Sigmoid colon (tissue), 4 donors: ENCODE measurements at regions not wholly inside any gene's neighbourhood (a gene's known extent, or its start where the extent isn't known, plus 50 kb on each side); places are given as distances from the start of the nearest gene placed in this dataset.

ENCODE experiments used
- EP300 ChIP-seq, 4 donors: sonication (generic); formaldehyde crosslinking; IDR thresholded peaks; one replicate each; pipeline ENCODE4 v1.6.1; 2017; ENCODE audit warnings: antibody characterized with exemption in 4 of 4
- POLR2A ChIP-seq, 2 donors: fragments of 450-650 bp; IDR thresholded peaks; one replicate each; pipeline ENCODE4 v1.6.1; 2016; ENCODE audit warnings: antibody characterized with exemption in 2 of 2, mild to moderate bottlenecking in 2 of 2, moderate library complexity in 2 of 2
- TF ChIP-seq, protein P1 (sequence below), 4 experiments: fragments of 450-650 bp in 3 of 4; fragments of 200-600 bp in 1 of 4; IDR thresholded peaks; one replicate each; pipeline ENCODE4 v1.5.1; 2016 to 2019; ENCODE audit warnings: antibody characterized with exemption in 4 of 4, mild to moderate bottlenecking in 3 of 4, moderate library complexity in 2 of 4

DNA sequence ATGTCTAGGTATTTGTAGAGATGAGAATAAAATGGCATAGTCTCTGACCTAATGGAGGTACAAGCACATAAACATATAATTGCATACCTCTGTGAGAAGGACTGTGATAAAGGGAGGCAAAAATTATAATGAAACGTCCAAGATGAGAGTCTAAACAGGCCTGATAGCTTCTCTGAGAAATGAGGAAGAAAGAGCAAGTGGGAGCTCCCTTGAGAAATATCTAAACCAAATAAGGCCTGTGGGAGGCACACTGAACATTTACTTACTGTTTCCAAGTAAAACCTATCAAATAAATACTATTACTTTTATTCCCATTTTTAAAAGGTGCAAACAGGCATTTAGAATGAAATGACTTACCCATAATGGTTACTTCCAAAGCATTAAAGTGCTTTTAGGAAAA, 125.6 kb upstream of the PAPPA start:
- TF ChIP-seq, protein P1, sequence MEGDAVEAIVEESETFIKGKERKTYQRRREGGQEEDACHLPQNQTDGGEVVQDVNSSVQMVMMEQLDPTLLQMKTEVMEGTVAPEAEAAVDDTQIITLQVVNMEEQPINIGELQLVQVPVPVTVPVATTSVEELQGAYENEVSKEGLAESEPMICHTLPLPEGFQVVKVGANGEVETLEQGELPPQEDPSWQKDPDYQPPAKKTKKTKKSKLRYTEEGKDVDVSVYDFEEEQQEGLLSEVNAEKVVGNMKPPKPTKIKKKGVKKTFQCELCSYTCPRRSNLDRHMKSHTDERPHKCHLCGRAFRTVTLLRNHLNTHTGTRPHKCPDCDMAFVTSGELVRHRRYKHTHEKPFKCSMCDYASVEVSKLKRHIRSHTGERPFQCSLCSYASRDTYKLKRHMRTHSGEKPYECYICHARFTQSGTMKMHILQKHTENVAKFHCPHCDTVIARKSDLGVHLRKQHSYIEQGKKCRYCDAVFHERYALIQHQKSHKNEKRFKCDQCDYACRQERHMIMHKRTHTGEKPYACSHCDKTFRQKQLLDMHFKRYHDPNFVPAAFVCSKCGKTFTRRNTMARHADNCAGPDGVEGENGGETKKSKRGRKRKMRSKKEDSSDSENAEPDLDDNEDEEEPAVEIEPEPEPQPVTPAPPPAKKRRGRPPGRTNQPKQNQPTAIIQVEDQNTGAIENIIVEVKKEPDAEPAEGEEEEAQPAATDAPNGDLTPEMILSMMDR (IDR thresholded peaks at IDR 0.05): no peak
- TF ChIP-seq POLR2A (IDR thresholded peaks at IDR 0.05) (no peak), EP300 (IDR thresholded peaks at IDR 0.05) (no peak)
